ENCODE measurements at regions not wholly inside any gene's neighbourhood (a gene's known extent, or its start where the extent isn't known, plus 50 kb on each side); places are given as distances from the start of the nearest gene placed in this dataset.

DNA sequence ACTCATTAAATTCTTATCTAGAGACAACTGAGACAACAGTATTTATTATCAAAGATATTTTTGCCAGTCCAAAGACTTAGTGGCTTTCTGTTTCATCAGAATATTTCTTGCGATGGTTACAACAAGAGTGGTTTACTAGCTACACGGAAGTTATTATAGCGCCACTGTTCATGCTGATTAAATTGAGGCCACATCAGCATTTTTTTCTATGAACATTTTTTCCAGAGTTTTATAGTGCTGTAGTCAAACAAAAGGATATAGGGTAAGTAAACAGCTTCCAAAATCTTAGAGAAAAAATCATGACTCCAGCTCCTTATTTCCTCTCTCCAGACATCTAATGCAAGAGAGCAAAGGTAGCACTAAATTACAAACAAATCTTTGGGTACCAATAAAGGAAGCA is 1264.4 kb downstream of the ZPLD1 start:
- no peak overlapping the region for H4K5ac ChIP-seq (ENCODE audit: insufficient read length, low read depth, low read length)
- POLR2A ChIA-PET (ENCODE audit: partially characterized antibody), result interaction anchor here (0.6 kb wide), 1 partner anchor 569 kb away, joined by 3 read pairs; no protein-coding TSS in a partner anchor
- H3K4me2 ChIP-seq (ENCODE audit: insufficient read depth in 1 of 2, low read depth in 2 of 2, low read length in 2 of 2), result no peak overlapping the region
- no peak overlapping the region for H4K8ac ChIP-seq (ENCODE audit: extremely low read depth, insufficient read depth, low read length)
- H3K9me3 ChIP-seq (ENCODE audit: insufficient read depth in 2 of 2, low read depth in 1 of 2, low read length in 1 of 2), result no peaks in the 10 kb centered on the region
- no peak overlapping the region for H2AFZ ChIP-seq (ENCODE audit: low read length)
- H3K9ac ChIP-seq (replicated peaks in 1 of 4; ENCODE audit: extremely low read depth in 1 of 4, low read depth in 3 of 4, low read length in 3 of 4), result no peak overlapping the region
- H3K23ac ChIP-seq (ENCODE audit: insufficient read length), result no peak overlapping the region
- no peak overlapping the region for H3K56ac ChIP-seq (replicated peaks; ENCODE audit: insufficient read length, low read depth, low read length)
- H3K14ac ChIP-seq (ENCODE audit: insufficient read length), result no peak overlapping the region
- no peaks in the 10 kb centered on the region for H3K27me3 ChIP-seq (replicated peaks in 1 of 4; ENCODE audit: control insufficient read depth in 3 of 4, extremely low read depth in 1 of 4, insufficient read depth in 3 of 4, low read length in 3 of 4)
- no peaks in the 10 kb centered on the region for H4K20me1 ChIP-seq (replicated peaks in 1 of 2; ENCODE audit: control insufficient read depth in 1 of 2, insufficient read depth in 2 of 2, low read length in 2 of 2)
- no peak overlapping the region for H2AK5ac ChIP-seq (ENCODE audit: low read depth, low read length)
- no peaks in the 10 kb centered on the region for H3K79me1 ChIP-seq (ENCODE audit: low read depth, low read length)
- DNase-seq (ENCODE audit: low read depth in 1 of 2, low spot score in 2 of 2), result no peak
- 95% methylated on average over 3 of the region's 3 CpGs; no CpG with 5 or more reads in 1 of the 2 experiments for WGBS, 2 experiments (ENCODE audit: extremely low coverage in 1 of 2, insufficient coverage in 1 of 2, insufficient read length in 1 of 2, insufficient replicate concordance in 2 of 2, low coverage in 1 of 2, low lambda C conversion rate in 2 of 2, missing lambda C conversion rate in 1 of 2)
- H4K91ac ChIP-seq (replicated peaks; ENCODE audit: insufficient read length, low read length), result no peak overlapping the region
- no peaks in the 10 kb centered on the region for H3K4me1 ChIP-seq (replicated peaks in 1 of 4; ENCODE audit: control insufficient read depth in 3 of 4, insufficient read depth in 4 of 4, low read length in 3 of 4)
- H2BK5ac ChIP-seq (ENCODE audit: low read depth, low read length), result no peak overlapping the region
- H3K4me3 ChIP-seq (ENCODE audit: extremely low read depth in 1 of 4, insufficient read depth in 2 of 4, low read depth in 3 of 4, low read length in 4 of 4), result no peak overlapping the region
- H3K36me3 ChIP-seq (ENCODE audit: control insufficient read depth in 2 of 4, insufficient read depth in 4 of 4, low read length in 3 of 4), result no peaks in the 10 kb centered on the region
- CTCF ChIA-PET (ENCODE audit: partially characterized antibody), result no interaction called here
- H3K18ac ChIP-seq (ENCODE audit: extremely low read depth, low read length), result no peak overlapping the region
- no peak overlapping the region for H3K4ac ChIP-seq (replicated peaks; ENCODE audit: insufficient read length, low read depth, low read length)
- H2BK20ac ChIP-seq (ENCODE audit: low read length), result no peak overlapping the region
- no peak overlapping the region for H2BK12ac ChIP-seq (ENCODE audit: low read depth, low read length)
- no peaks in the 10 kb centered on the region for H3K79me2 ChIP-seq (ENCODE audit: control insufficient read depth in 1 of 2, insufficient read depth in 2 of 2, low read length in 2 of 2)
- no peak for FAIRE-seq
- H2BK120ac ChIP-seq (replicated peaks; ENCODE audit: low read depth, low read length), result no peak overlapping the region
- no peak overlapping the region for H2BK15ac ChIP-seq (ENCODE audit: low read length)
- TF ChIP-seq TAF1 (IDR thresholded peaks at IDR 0.05; ENCODE audit: low read depth, low read length) (no peak), NANOG (IDR thresholded peaks at IDR 0.05; ENCODE audit: insufficient read depth, low read depth, low read length, poor library complexity, severe bottlenecking) (no peak), RBBP5 (IDR thresholded peaks at IDR 0.05; ENCODE audit: borderline replicate concordance, low read depth, low read length) (no peak), TCF12 (IDR thresholded peaks at IDR 0.05; ENCODE audit: low read depth, low read length) (no peak), BACH1 (IDR thresholded peaks at IDR 0.05; ENCODE audit: low read length) (no peak)
- H3K23me2 ChIP-seq (ENCODE audit: low read depth, low read length), result no peaks in the 10 kb centered on the region
- H3K27ac ChIP-seq (ENCODE audit: low read depth, low read length), result no peak overlapping the region
